NCI-H82 treated with DMSO at 0.1 percent for 48 hours (cell line): ENCODE measurements at regions not wholly inside any gene's neighbourhood (a gene's known extent, or its start where the extent isn't known, plus 50 kb on each side); places are given as distances from the start of the nearest gene placed in this dataset.
"Not testable (repeated sequence)": the region's sequence is repeated elsewhere in the genome, so short reads cannot be mapped to it uniquely, and the experiment has no call there.

Experiments used
- DNase-seq: peaks from one replicate; lab custom pipeline; 2025; ENCODE audit not compliant: unreplicated experiment; lab: John Stamatoyannopoulos, UW

- no peak for DNase-seq
These were observed 195.4 kb downstream of the BTBD3 start for GRCh38 chr20:12113075-12113467.

- DNase-seq, result no peak
These were observed 196.0 kb downstream of the BTBD3 start for GRCh38 chr20:12113468-12114371.

- DNase-seq, result not testable (repeated sequence)
These were observed 211.4 kb downstream of the BTBD3 start for GRCh38 chr20:12129114-12129513.

GRCh38 chr20:12129532-12129931 is 211.8 kb downstream of the BTBD3 start:
- not testable (repeated sequence) for DNase-seq

- DNase-seq, result no peak
These were observed 213.1 kb downstream of the BTBD3 start for GRCh38 chr20:12130781-12131180.

- no peak for DNase-seq
These were observed 215.9 kb downstream of the BTBD3 start for GRCh38 chr20:12133553-12133952.

GRCh38 chr20:12145951-12146350 is 228.3 kb downstream of the BTBD3 start:
- not testable (repeated sequence) for DNase-seq

GRCh38 chr20:12152996-12153395 is 235.3 kb downstream of the BTBD3 start:
- no peak for DNase-seq

- DNase-seq, result no peak
These were observed 235.9 kb downstream of the BTBD3 start for GRCh38 chr20:12153628-12154027.

- DNase-seq, result no peak
These were observed 238.6 kb downstream of the BTBD3 start for GRCh38 chr20:12156252-12156651.

- DNase-seq, result no peak
These were observed 241.6 kb downstream of the BTBD3 start for GRCh38 chr20:12159261-12159660.

- no peak for DNase-seq
These were observed 244.0 kb downstream of the BTBD3 start for GRCh38 chr20:12161734-12162133.

GRCh38 chr20:12166053-12166717 is 248.5 kb downstream of the BTBD3 start:
- DNase-seq, result no peak

GRCh38 chr20:12170406-12170805 is 252.7 kb downstream of the BTBD3 start:
- DNase-seq, result no peak

GRCh38 chr20:12171923-12172524 is 254.3 kb downstream of the BTBD3 start:
- no peak for DNase-seq

GRCh38 chr20:12173347-12174012 is 255.8 kb downstream of the BTBD3 start:
- no peak for DNase-seq

GRCh38 chr20:12175538-12175937 is 257.8 kb downstream of the BTBD3 start:
- DNase-seq, result no peak

- DNase-seq, result no peak
These were observed 260.1 kb downstream of the BTBD3 start for GRCh38 chr20:12177657-12178293.

GRCh38 chr20:12179692-12180091 is 262.0 kb downstream of the BTBD3 start:
- no peak for DNase-seq

GRCh38 chr20:12180107-12180661 is 262.5 kb downstream of the BTBD3 start:
- DNase-seq, result no peak

GRCh38 chr20:12198281-12198680 is 280.6 kb downstream of the BTBD3 start:
- DNase-seq, result no peak
